Erythroblast (primary cell): ENCODE measurements at regions not wholly inside any gene's neighbourhood (a gene's known extent, or its start where the extent isn't known, plus 50 kb on each side); places are given as distances from the start of the nearest gene placed in this dataset.

Source experiments
- GATA1 ChIP-seq: IDR thresholded peaks from 2 replicates; pipeline ENCODE4 v1.6.1; 2011; ENCODE audit warnings: low read depth, mild to moderate bottlenecking, control low read depth, low read length, moderate library complexity
- POLR2A ChIP-seq: IDR thresholded peaks from 2 replicates; pipeline ENCODE4 v1.6.1; 2011; ENCODE audit warnings: mild to moderate bottlenecking, low read length

- TF ChIP-seq POLR2A: no peak
- no peak for TF ChIP-seq GATA1
Measured at GRCh38 chr3:147630921-147631415, 221.8 kb downstream of the ZIC1 start.
